ENCODE measurements at regions not wholly inside any gene's neighbourhood (a gene's known extent, or its start where the extent isn't known, plus 50 kb on each side); places are given as distances from the start of the nearest gene placed in this dataset.
"Not testable (repeated sequence)": the region's sequence is repeated elsewhere in the genome, so short reads cannot be mapped to it uniquely, and the experiment has no call there.

- DNase-seq (ENCODE audit: low read depth): no peak
Measured at GRCh38 chr4:144371485-144371884, 231.0 kb upstream of the GYPA start.

GRCh38 chr4:144374065-144374464 lies 233.5 kb upstream of the GYPA start:
- DNase-seq (ENCODE audit: low read depth): no peak

GRCh38 chr4:144376866-144377265 lies 236.3 kb upstream of the GYPA start:
- no peak for DNase-seq (ENCODE audit: low read depth)

- no peak for DNase-seq (ENCODE audit: low read depth)
Measured at GRCh38 chr4:144384408-144384807, 243.9 kb upstream of the GYPA start.

- DNase-seq (ENCODE audit: low read depth): peak; percentile 80
Measured at GRCh38 chr4:144399927-144400326, 246.0 kb upstream of the HHIP start.

- DNase-seq (ENCODE audit: low read depth): no peak
Measured at GRCh38 chr4:144402176-144402575, 243.8 kb upstream of the HHIP start.

GRCh38 chr4:144402999-144403398 lies 243.0 kb upstream of the HHIP start:
- no peak for DNase-seq (ENCODE audit: low read depth)

GRCh38 chr4:144403893-144404292 lies 242.1 kb upstream of the HHIP start:
- DNase-seq (ENCODE audit: low read depth): no peak

GRCh38 chr4:144409525-144409924 lies 236.4 kb upstream of the HHIP start:
- DNase-seq (ENCODE audit: low read depth): no peak

GRCh38 chr4:144410230-144410783 lies 235.6 kb upstream of the HHIP start:
- no peak for DNase-seq (ENCODE audit: low read depth)

- no peak for DNase-seq (ENCODE audit: low read depth)
Measured at GRCh38 chr4:144411119-144411518, 234.8 kb upstream of the HHIP start.

GRCh38 chr4:144411700-144412099 lies 234.3 kb upstream of the HHIP start:
- DNase-seq (ENCODE audit: low read depth): no peak

GRCh38 chr4:144421056-144421455 lies 224.9 kb upstream of the HHIP start:
- no peak for DNase-seq (ENCODE audit: low read depth)

GRCh38 chr4:144421839-144422565 lies 224.0 kb upstream of the HHIP start:
- no peak for DNase-seq (ENCODE audit: low read depth)

- DNase-seq (ENCODE audit: low read depth): no peak
Measured at GRCh38 chr4:144423930-144424329, 222.0 kb upstream of the HHIP start.

GRCh38 chr4:144426023-144426422 lies 219.9 kb upstream of the HHIP start:
- DNase-seq (ENCODE audit: low read depth): not testable (repeated sequence)

- no peak for DNase-seq (ENCODE audit: low read depth)
Measured at GRCh38 chr4:144442713-144443112, 203.2 kb upstream of the HHIP start.

GRCh38 chr4:144449611-144450010 lies 196.3 kb upstream of the HHIP start:
- DNase-seq (ENCODE audit: low read depth): peak; percentile 80

GRCh38 chr4:144450526-144450925 lies 195.4 kb upstream of the HHIP start:
- DNase-seq (ENCODE audit: low read depth): no peak

GRCh38 chr4:144451766-144452450 lies 194.0 kb upstream of the HHIP start:
- DNase-seq (ENCODE audit: low read depth): no peak

GRCh38 chr4:144456196-144456595 lies 189.8 kb upstream of the HHIP start:
- DNase-seq (ENCODE audit: low read depth): no peak

GRCh38 chr4:144461906-144462305 lies 184.1 kb upstream of the HHIP start:
- no peak for DNase-seq (ENCODE audit: low read depth)

- DNase-seq (ENCODE audit: low read depth): no peak
Measured at GRCh38 chr4:144463236-144463635, 182.7 kb upstream of the HHIP start.

All from stromal cell of bone marrow (primary cell).